HG03095 (cell line): ENCODE measurements at regions not wholly inside any gene's neighbourhood (a gene's known extent, or its start where the extent isn't known, plus 50 kb on each side); places are given as distances from the start of the nearest gene placed in this dataset.
"Not testable (repeated sequence)": the region's sequence is repeated elsewhere in the genome, so short reads cannot be mapped to it uniquely, and the experiment has no call there.

Experiments
- ATAC-seq: cut with Tn5 transposase; IDR thresholded peaks from one replicate; pipeline ENCODE4 v1.9.1; 2021; ENCODE audit warnings: moderate library complexity; ENCODE audit not compliant: unreplicated experiment

DNA sequence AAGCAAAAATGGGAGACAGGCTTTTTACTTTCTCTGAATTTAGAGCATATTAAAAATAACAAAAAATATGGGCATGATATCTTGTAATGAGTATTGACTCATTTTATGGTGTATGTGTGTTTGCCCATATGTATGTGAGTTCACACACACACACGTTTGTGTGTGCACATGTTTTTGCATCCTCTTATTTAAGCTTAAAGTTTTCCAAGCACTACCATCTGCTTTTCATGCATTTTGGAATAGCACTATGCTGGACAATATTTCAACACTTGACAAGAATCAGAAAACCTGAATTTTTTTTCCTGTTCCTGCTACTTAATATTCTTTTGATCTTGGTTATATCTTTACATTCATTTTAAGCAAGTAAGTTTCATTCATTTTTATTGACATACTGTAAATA is 872.7 kb downstream of the OTOL1 start:
- ATAC-seq, result no peak

DNA sequence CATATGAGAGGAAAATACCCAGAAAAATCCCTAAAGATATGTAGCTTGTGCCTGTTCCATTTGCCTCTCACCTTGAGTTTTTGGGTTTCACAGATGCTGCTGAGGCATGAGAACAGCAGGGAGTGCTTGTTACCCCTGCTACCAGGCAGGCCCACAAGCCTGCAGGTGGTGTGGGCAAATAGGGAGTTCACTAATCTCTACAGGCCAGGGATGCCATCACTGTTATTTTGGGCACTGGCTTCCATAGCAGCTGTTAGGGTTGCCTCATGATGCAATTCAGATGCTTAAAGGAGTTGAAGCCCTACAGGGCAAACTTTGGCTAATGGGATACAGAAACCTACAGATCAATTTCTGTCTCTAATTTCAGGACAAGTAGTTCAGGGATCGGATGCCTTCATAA is 873.5 kb downstream of the OTOL1 start:
- no peak for ATAC-seq

DNA sequence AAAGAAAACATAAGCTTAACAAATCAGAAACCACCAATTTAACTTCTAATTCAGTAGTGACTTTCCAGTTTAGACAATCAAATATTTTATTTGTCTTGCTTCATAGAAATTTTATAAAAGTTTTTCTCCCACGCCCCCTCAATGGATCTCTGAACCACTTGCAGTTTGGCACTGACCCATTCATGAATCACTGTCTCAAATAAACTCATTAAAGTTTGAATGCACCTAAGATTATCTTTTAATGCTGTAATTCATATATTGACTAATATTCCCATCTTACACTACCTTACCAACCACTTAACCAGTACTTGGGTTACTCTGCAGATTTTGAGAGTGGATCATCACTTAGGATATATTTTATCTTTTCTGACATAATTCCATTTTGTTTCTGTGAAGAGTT is 880.2 kb downstream of the OTOL1 start:
- ATAC-seq, result no peak

DNA sequence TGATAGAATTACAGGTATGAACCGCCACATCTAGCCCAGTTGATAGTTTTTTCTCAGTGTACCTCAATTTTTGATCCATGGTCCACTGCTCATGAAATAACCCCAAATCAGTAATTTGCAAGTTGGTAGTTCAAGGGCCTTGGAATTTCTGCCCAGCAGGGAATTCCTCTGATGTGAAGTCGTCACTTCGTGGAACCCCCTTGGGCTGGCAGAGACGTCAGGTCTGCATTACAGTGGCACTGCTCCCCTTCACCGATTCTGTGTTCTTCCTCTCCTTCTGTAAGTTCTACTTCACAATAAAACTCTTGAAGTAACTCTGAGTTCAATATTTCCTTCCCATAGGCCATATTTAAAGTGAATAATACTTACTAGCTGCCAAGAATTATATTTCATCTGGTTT is 881.0 kb downstream of the OTOL1 start:
- no peak for ATAC-seq

DNA sequence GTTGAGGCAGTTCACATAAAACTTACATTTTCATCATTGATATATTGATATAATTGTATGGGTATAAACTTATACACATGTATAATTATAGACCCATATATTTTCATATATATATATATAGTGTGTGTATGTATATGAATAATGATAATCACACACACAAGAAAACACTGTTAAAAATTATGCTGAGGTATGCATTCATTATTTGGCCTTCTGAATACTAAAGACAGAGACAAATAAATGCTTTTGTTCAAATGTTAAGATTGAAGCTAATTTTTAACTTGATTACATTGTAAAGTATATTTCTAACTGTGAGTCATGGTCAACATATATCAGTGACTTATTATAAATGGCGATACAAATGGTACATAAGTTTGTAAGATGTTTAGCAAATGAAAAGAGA is 888.8 kb downstream of the OTOL1 start:
- ATAC-seq, result no peak

DNA sequence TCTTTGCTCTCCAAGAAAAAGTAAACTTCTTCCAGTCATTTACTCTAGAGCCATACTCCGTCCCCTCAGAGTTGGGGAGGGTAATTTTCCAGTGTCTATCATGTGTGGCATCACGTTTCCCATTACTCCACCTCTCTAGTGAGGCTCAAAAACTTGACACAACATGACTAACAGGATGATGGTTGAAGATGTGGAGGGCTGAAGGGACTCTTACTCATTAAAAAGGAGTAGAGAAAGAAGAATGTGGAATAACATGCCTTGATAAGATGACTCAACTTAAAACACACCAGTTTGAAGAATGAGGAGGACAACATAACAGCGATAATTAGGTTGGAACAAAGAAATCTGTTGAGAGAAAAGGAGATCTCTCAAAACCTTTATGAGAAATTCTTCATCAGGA is 894.3 kb downstream of the OTOL1 start:
- ATAC-seq, result no peak

DNA sequence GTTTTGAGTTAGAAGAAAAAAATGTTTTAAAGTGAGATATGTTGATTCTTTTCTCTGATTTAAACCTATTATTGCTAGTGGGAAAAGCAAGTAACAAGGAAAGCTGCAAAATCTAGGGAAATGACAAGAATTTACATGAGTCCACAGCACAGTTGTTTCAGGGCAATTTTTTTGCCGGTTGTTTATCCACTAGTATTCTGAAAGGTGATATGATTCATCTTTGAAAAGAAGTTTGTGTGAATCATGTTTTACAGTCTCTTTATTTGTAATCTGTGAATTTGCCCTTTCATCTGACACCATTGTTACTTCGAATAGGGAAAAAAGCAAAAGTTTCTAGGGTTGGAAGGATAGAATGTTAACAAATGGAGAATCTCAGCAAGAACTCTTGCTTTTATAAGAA is 894.7 kb downstream of the OTOL1 start:
- ATAC-seq, result no peak

DNA sequence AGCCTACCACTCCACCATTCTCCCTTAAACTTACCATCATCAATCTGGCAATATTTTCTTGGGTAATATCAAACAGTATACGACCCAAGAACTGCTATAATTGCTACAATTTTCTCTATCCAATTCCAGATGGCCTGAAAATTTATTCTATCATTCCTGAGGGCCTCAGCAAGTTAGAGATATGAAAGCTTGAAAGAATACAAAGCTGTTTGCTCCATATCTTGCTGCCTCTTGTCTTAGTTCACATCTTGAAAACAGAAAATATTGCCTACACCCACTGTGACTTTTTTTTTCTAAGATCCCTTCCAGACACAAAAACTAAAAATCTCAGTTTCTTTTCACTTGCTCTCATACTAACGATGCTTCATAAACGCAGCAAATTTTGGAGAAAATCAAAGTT is 898.9 kb downstream of the OTOL1 start:
- no peak for ATAC-seq

DNA sequence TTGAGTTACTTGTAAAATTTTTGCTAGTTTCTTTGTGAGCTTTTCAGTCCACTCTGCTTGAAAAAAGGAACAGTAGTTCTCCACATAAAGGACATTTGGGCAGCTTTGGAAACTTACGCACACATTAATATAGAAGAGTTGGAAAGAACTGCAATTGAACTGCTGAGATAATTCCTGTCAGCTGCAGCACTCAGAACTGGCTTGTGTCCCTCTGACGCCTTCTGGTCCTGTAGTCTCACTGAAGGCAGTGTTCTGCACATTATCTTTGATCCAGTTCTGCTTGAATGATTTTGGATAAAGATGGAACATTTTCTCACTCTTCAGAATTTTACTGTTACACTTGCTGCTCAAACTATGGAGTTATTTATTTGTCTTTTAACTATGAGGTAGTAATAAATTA is 901.9 kb downstream of the OTOL1 start:
- no peak for ATAC-seq

DNA sequence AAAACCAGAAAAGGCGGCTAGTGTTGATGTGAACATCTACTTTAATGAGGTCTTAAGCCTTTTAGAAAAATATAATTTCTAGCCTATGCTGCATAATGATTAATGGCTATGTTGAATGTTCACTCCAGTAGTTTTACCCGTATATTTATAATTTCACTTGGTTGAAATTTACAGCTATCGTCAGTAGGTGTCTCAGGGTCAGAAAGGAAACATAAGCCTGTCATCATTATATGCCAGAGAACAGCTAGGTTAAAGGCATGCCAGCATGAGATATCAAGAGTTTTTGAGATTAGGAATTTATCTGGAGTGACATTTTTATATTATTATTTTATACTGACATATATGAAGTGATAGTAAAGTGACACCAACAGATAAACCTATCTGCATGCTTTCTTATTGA is 904.1 kb downstream of the OTOL1 start:
- no peak for ATAC-seq

DNA sequence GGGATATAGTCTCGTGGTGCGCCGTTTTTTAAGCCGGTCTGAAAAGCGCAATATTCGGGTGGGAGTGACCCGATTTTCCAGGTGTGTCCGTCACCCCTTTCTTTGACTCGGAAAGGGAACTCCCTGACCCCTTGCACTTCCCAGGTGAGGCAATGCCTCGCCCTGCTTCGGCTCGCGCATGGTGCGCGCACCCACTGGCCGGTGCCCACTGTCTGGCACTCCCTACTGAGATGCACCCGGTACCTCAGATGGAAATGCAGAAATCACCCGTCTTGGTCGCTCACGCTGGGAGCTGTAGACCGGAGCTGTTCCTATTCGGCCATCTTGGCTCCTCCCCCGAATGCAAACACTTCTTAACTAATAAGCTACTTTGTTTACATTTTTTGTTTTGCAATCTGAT is 914.9 kb downstream of the OTOL1 start:
- ATAC-seq, result not testable (repeated sequence)

DNA sequence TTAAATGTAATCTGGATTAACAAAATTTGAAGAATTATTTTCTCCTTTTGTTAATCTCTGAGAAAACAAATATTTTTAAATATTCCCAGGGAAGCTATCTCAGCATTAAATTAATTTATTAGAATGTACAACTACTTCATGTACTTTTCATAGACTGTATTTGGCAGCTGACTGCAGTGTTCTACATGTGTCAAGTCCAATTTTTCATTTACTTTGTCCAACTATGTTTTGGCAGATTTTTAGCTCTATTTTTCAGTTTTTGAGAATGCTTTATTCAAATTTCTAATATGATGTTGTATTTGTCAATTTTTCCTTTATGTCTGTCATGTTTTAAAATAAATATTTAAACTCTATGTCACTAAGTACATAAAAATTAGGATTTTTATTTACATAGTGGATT is 925.1 kb downstream of the OTOL1 start:
- no peak for ATAC-seq

DNA sequence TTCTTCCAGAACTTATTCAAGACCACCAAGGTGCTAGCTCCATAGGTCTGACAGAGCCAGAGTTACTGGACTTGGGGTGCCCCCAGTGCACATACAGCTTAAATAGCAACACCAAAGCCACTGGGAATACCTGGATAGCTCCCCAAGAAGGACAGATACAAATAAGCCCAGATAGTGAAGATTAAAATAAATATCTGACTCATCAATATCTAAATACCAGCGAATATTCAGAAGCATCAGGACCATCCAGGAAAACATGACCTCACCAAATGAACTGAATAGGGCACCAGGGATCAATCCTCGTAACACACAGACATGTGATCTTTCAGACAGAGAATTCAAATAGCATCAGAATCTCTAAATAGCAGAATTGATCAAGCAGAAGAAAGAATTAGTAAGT is 931.6 kb downstream of the OTOL1 start:
- no peak for ATAC-seq

DNA sequence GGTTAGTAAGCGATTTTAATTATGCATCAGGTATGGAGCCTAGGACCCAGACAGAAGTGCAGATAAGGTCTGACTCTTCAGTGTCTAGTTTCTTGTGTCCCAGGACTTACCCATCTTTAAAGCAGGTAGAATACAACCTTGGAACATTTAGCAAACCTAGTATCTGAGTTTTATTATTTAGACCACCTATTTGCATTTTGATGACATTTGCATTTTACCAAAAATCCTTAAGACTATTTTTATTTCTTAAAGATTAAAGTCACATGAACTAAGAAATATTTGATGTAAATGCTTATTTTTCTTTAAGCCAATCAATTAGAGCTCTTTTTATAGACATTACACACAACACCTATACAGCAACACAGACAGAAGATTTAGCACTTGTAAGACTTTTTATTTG is 939.1 kb downstream of the OTOL1 start:
- ATAC-seq, result no peak

DNA sequence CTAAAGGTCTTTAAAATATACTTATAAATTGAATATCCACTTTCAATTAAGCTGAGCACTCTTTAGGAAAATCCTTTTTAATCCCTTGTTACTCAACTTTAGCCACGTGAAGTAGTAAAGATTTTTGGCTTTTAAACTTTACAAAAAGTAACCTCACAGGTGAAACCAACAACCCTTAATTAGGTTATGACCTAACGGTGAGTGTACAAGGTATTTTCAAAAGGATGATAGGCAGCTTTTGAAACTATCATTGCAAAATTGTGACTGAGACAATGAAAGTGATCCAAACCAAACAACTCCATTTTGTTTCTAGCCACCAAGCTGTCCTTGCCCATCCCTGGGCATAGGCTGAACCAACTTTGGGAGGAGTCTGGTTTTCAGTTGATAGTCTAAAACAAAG is 940.2 kb downstream of the OTOL1 start:
- no peak for ATAC-seq

DNA sequence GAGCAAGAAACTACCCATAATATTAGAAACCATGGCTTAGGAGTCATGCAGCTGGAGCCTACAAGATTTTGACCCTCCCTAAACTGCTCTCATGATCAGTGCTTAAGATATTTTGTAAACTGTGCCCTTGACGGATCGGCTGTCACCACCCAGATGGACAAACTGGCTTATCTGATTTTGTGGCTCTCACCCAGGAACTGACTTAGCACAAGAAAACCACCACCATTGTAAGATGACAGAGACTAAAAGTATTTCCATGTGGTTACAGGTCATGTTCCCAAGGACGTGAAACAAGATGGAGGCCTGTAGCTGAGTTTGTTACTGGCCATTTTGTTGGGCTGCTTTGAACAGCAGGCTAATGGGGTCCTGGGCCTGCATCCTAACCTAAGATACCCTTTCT is 940.9 kb downstream of the OTOL1 start:
- no peak for ATAC-seq

DNA sequence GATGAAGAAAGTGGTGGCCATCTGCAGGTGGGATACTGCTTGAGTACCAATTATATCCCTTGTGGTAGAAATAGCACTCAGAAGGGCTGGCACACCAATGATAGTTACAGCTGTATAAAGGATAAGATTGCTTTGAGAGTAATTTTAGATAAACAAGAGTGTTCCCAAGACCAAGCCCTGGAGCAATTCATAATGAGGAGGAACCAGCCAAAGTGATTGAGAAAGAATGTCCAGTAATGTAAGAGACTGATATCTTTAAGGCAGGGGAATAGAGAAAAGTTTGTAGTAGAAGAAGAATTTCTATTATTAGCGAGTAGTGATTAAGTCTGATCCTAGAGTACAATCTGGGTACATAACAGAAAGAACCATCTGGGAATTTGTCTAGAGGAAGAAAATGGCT is 945.1 kb downstream of the OTOL1 start:
- no peak for ATAC-seq

DNA sequence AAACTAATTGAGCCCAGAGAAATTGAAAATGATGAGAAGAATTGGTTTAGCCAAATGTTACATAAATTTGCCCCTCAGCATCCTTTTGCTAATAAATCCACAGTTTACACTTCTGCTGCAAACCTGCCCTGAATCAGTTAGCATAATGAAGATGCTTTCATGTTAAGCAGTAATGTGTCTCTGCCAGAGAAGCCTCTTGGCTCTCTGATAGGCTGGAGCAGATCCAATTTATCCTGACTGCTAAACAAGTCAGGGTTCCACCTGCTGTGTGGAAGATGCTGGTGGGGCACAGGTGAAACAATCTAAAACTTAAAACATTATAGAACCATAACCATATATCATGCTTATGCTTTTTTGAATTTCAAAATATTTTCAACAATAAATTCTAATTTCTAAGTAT is 946.8 kb downstream of the OTOL1 start:
- ATAC-seq, result no peak

DNA sequence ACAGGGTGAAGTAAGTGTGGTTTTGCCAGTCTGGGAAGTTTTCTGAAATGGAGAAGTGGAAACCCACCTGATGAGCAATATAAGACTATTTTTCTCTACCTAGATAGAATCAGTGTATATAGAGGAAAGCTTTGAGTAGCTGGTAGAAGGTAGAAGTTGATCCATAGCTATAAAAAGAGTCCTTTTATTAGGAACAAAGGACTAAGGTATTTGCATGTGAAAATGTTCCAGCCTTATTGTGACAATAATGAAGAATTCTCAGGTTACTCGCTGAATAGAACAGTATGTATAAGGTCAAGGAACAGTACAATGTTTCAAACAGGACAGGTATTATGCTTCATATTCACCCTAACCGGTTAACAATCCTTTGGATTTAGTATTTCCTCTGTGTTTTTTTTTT is 972.2 kb downstream of the OTOL1 start:
- ATAC-seq, result no peak

DNA sequence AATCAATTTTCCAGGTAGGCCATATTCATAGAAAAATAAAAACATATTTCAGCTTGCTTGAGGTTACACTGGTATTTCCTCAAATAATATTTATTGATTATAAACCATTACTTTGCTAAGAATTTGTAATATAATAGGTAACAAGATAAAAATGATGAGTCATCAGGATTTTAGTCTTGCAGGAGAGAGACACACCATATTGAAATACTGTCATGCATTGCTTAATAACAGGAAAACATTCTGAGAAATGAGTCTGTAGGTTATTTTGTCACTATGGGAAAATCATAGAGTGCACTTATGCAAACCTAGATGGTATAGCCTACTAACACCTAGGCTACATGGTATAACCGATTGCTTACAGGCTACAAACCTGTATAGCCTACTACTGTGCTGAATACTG is 990.5 kb downstream of the OTOL1 start:
- no peak for ATAC-seq

DNA sequence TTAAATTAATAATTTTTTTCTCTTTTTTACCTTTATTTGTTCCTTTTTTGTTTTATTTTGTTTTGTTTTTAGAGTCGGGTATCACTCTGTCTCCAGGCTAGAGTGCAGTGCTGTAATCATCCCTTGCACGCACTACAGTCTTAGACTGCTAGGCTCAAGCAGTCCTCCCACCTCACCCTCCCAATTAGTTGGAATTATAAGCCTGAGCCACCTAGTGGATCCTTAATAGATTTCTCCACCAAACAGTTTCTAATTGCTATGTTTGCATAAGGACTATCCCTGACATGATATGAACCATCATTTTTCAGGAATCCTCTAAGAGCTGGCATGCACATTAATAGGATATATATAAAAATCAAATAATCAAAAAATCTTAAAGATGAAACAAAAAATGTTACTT is 993.2 kb downstream of the OTOL1 start:
- no peak for ATAC-seq

DNA sequence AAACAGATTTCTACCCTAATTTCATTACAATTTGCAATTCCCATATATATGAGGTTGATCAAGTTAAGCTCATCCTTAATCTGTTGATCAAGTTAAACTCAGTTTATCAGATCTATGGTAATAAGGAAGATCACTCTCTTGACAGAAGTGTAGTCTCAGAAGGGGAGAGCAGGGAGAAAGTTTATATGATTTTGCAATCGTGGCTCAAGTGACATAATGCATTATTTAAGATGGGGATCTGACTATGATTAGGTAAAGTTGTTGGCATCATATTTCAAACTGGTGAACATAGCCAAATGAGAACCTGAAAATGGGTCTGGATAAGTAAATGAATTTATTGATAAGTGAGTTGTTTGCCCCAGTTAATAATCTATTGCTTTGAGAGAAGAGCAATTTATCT is 995.3 kb downstream of the OTOL1 start:
- no peak for ATAC-seq

DNA sequence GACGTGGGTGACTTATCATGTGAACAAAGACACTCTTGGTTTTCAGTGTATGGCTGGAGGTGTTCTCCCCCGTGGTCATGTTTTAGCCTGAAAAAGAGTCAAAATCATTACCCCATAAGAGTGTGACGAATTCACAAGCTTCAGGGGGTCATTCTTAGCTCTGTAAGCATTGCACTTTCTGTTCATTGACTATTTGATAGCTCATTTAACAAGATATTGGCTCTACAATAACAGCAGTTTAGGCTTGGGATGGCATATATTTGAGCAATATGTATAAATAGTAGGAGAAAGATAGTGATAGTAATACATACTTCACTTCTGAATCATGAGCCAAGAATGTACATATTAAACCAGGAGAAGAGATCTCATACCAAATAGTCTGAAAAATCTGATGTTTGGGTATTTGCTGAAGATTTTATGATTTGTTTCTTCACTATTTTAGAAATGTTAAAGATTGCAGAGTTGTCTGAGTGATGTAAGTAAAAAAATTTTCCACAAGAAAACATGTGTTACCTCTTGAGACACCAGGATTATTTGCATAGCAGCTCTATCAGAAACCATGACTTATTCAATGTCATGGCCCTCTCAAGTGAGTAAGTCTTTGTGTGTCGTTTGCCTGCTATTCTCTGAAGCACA is 996.0 kb downstream of the OTOL1 start:
- no peak for ATAC-seq

DNA sequence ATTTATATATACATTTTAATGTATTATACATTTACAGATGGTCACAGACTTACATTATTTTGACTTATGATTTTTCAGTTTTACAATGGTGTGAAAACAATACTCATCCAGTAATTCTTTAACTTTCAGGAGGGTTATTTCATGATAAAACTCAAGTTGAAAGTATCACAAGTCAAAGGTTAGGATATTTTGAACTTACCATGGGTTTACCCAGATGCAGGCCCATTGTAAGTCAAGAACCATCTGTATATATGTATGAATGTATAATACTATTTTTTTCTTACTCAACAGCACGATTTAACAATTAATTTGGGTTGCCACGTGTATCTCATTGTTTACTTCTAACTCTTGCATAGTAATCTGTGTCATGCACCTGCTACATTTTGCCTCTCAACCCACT is 1002.0 kb downstream of the OTOL1 start:
- ATAC-seq, result no peak
